ENCODE measurements at regions not wholly inside any gene's neighbourhood (a gene's known extent, or its start where the extent isn't known, plus 50 kb on each side); places are given as distances from the start of the nearest gene placed in this dataset.
"Not testable (repeated sequence)": the region's sequence is repeated elsewhere in the genome, so short reads cannot be mapped to it uniquely, and the experiment has no call there.

- no peak for DNase-seq
Measured at GRCh38 chr3:83251490-83251889, 1490.0 kb upstream of the GBE1 start.

- no peak for DNase-seq
Measured at GRCh38 chr3:83250613-83251012, 1489.2 kb upstream of the GBE1 start.

GRCh38 chr3:83248454-83248853 is 1487.0 kb upstream of the GBE1 start:
- DNase-seq = no peak

GRCh38 chr3:83235180-83235814 is 1473.9 kb upstream of the GBE1 start:
- no peak for DNase-seq

- DNase-seq = no peak
Measured at GRCh38 chr3:83233715-83234114, 1472.3 kb upstream of the GBE1 start.

GRCh38 chr3:83230841-83231240 is 1469.4 kb upstream of the GBE1 start:
- no peak for DNase-seq

GRCh38 chr3:83230376-83230775 is 1468.9 kb upstream of the GBE1 start:
- no peak for DNase-seq

GRCh38 chr3:83226751-83227150 is 1465.3 kb upstream of the GBE1 start:
- DNase-seq = no peak

GRCh38 chr3:83224101-83224868 is 1462.8 kb upstream of the GBE1 start:
- DNase-seq = peak; percentile 70

- DNase-seq = no peak
Measured at GRCh38 chr3:83218383-83219200, 1457.1 kb upstream of the GBE1 start.

GRCh38 chr3:83217595-83218118 is 1456.2 kb upstream of the GBE1 start:
- DNase-seq = not testable (repeated sequence)

GRCh38 chr3:83216919-83217594 is 1455.6 kb upstream of the GBE1 start:
- no peak for DNase-seq

GRCh38 chr3:83195243-83195642 is 1433.8 kb upstream of the GBE1 start:
- DNase-seq = no peak

- DNase-seq = no peak
Measured at GRCh38 chr3:83193526-83193925, 1432.1 kb upstream of the GBE1 start.

- no peak for DNase-seq
Measured at GRCh38 chr3:83189634-83190033, 1428.2 kb upstream of the GBE1 start.

- DNase-seq = no peak
Measured at GRCh38 chr3:83169473-83169872, 1408.0 kb upstream of the GBE1 start.

GRCh38 chr3:83150896-83151295 is 1389.5 kb upstream of the GBE1 start:
- no peak for DNase-seq

GRCh38 chr3:83140983-83141382 is 1379.5 kb upstream of the GBE1 start:
- DNase-seq = no peak

- no peak for DNase-seq
Measured at GRCh38 chr3:83131236-83131635, 1369.8 kb upstream of the GBE1 start.

GRCh38 chr3:83122774-83123350 is 1361.4 kb upstream of the GBE1 start:
- no peak for DNase-seq

GRCh38 chr3:83093222-83093572 is 1331.8 kb upstream of the GBE1 start:
- DNase-seq = no peak

- no peak for DNase-seq
Measured at GRCh38 chr3:83092521-83093221, 1331.2 kb upstream of the GBE1 start.
